DOHH2 (cell line): ENCODE measurements at regions not wholly inside any gene's neighbourhood (a gene's known extent, or its start where the extent isn't known, plus 50 kb on each side); places are given as distances from the start of the nearest gene placed in this dataset.

Experiments
- H3F3A ChIP-seq: fragments of 200-600 bp; sonication (generic), shearing (Covaris generic); 2 replicates; pipeline ENCODE4 v1.6.0; 2016; ENCODE audit warnings: antibody characterized with exemption, mild to moderate bottlenecking; ENCODE audit not compliant: control insufficient read depth, insufficient read depth
- H3K27ac ChIP-seq: fragments of 200-600 bp; sonication (generic); 2 replicates; pipeline ENCODE4 v1.5.1; 2014; ENCODE audit warnings: low read depth, mild to moderate bottlenecking, low read length, moderate library complexity
- H3K27me3 ChIP-seq: fragments of 200-600 bp; sonication (generic); 2 replicates; pipeline ENCODE4 v1.6.1; 2014; ENCODE audit warnings: mild to moderate bottlenecking, low read length, mixed read lengths; ENCODE audit not compliant: control insufficient read depth
- H3K36me3 ChIP-seq: fragments of 200-600 bp; sonication (generic); 2 replicates; pipeline ENCODE4 v1.6.1; 2014; ENCODE audit warnings: mild to moderate bottlenecking, low read length, moderate library complexity, mixed read lengths; ENCODE audit not compliant: control insufficient read depth
- H3K4me1 ChIP-seq: fragments of 200-600 bp; sonication (generic); 2 replicates; pipeline ENCODE4 v1.6.1; 2014; ENCODE audit warnings: mild to moderate bottlenecking, low read length, mixed read lengths; ENCODE audit not compliant: control insufficient read depth
- H3K4me2 ChIP-seq: fragments of 200-600 bp; sonication (generic); 2 replicates; pipeline ENCODE4 v1.6.0; 2014; ENCODE audit warnings: mild to moderate bottlenecking, low read length, moderate library complexity
- H3K4me3 ChIP-seq: fragments of 200-600 bp; sonication (generic); 2 replicates; pipeline ENCODE4 v1.5.1; 2014; ENCODE audit warnings: mild to moderate bottlenecking, low read length, mixed read lengths
- H3K79me2 ChIP-seq: fragments of 200-600 bp; sonication (generic); 2 replicates; pipeline ENCODE4 v1.6.1; 2014; ENCODE audit warnings: mild to moderate bottlenecking, low read length, mixed read lengths; ENCODE audit not compliant: control insufficient read depth
- H3K9me2 ChIP-seq: fragments of 200-600 bp; sonication (generic); replicated peaks from 2 replicates; pipeline ENCODE4 v1.6.1; 2014; ENCODE audit warnings: mild to moderate bottlenecking, low read length, mixed read lengths; ENCODE audit not compliant: control insufficient read depth
- H3K9me3 ChIP-seq: fragments of 200-600 bp; sonication (generic); 2 replicates; pipeline ENCODE4 v1.6.1; 2014; ENCODE audit warnings: antibody characterized with exemption, low read length, mixed read lengths; ENCODE audit not compliant: control insufficient read depth, insufficient read depth
- H4K20me1 ChIP-seq: fragments of 200-600 bp; sonication (generic); 2 replicates; pipeline ENCODE4 v1.6.0; 2014; ENCODE audit warnings: low read depth, mild to moderate bottlenecking, antibody characterized with exemption, low read length, moderate library complexity; ENCODE audit not compliant: control insufficient read depth, insufficient read depth
- CTCF ChIP-seq: fragments of 200-600 bp; sonication (generic); IDR thresholded peaks from one replicate; pipeline ENCODE4 v1.5.1; 2014; ENCODE audit warnings: antibody characterized with exemption, mild to moderate bottlenecking, low read depth, low read length; ENCODE audit not compliant: poor library complexity, severe bottlenecking
- EZH2phosphoT487 ChIP-seq: fragments of 200-600 bp; sonication (generic); IDR thresholded peaks from 2 replicates; pipeline ENCODE4 v1.6.1; 2017; ENCODE audit warnings: borderline replicate concordance, mild to moderate bottlenecking, antibody characterized with exemption, low read length, moderate library complexity, mixed read lengths

GRCh38 chr7:23918286-23918685, 208.3 kb downstream of the STK31 start:
- Histone ChIP-seq H4K20me1 (no peaks in the 10 kb centered on the region), H3K4me3 (no peak overlapping the region), H3K36me3 (no peaks in the 10 kb centered on the region), H3K9me3 (no peaks in the 10 kb centered on the region), H3K27me3 (peaks cover 4% of the 10 kb centered on the region; the same call in 1 of the 2 replicates), H3F3A (no peaks in the 10 kb centered on the region), H3K4me1 (no peaks in the 10 kb centered on the region), H3K9me2 (no peaks in the 10 kb centered on the region), H3K79me2 (no peaks in the 10 kb centered on the region), H3K4me2 (no peak overlapping the region), H3K27ac (no peak overlapping the region)
- TF ChIP-seq EZH2phosphoT487 (no peak), CTCF (no peak)

- Histone ChIP-seq H3K9me2 (no peaks in the 10 kb centered on the region), H3K27me3 (peaks cover 4% of the 10 kb centered on the region; the same call in 1 of the 2 replicates), H3K9me3 (no peaks in the 10 kb centered on the region), H3K4me2 (no peak overlapping the region), H3F3A (no peaks in the 10 kb centered on the region), H4K20me1 (no peaks in the 10 kb centered on the region), H3K4me3 (no peak overlapping the region), H3K36me3 (no peaks in the 10 kb centered on the region), H3K27ac (no peak overlapping the region), H3K79me2 (no peaks in the 10 kb centered on the region), H3K4me1 (no peaks in the 10 kb centered on the region)
- TF ChIP-seq EZH2phosphoT487 (no peak), CTCF (no peak)
Measured at GRCh38 chr7:23918856-23919255, 208.8 kb downstream of the STK31 start.

GRCh38 chr7:23925088-23925487, 215.1 kb downstream of the STK31 start:
- Histone ChIP-seq H3K4me2 (no peak overlapping the region), H3K4me1 (no peaks in the 10 kb centered on the region), H4K20me1 (no peaks in the 10 kb centered on the region), H3K9me2 (no peaks in the 10 kb centered on the region), H3K4me3 (no peak overlapping the region), H3K9me3 (no peaks in the 10 kb centered on the region), H3K27me3 (peaks cover 9% of the 10 kb centered on the region), H3F3A (no peaks in the 10 kb centered on the region), H3K27ac (no peak overlapping the region), H3K36me3 (no peaks in the 10 kb centered on the region), H3K79me2 (no peaks in the 10 kb centered on the region)
- no peak for TF ChIP-seq EZH2phosphoT487
- no peak for TF ChIP-seq CTCF
